ELR (cell line): ENCODE measurements at regions not wholly inside any gene's neighbourhood (a gene's known extent, or its start where the extent isn't known, plus 50 kb on each side); places are given as distances from the start of the nearest gene placed in this dataset.
A peak's percentile ranks its signal among the peaks of the same experiment; 100 is the strongest.
"Not testable (repeated sequence)": the region's sequence is repeated elsewhere in the genome, so short reads cannot be mapped to it uniquely, and the experiment has no call there.

Source experiments
- DNase-seq: peaks from one replicate; pipeline ENCODE4 v3.0.0-alpha.2; 2015; ENCODE audit warnings: low read depth

DNA sequence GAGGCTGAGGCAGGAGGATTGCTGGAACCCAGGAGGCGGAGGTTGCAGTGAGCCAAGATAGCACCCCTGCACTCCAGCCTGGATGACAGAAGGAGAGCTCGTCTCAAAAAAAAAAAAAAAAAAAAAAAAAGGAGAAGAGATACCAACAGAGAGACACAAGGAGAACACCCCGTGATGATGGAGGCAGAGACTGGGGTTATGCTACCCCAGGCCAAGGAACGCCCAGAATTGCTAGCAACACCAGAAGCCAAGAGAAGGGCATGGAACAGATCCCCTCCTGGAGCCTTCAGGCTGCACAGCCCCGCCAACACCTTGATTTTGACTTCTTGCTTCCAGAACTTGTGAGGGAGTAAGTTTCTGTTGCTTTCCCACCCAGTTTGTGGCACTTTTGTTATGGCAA lies 148.0 kb upstream of the FOXN3 start:
- DNase-seq: no peak

DNA sequence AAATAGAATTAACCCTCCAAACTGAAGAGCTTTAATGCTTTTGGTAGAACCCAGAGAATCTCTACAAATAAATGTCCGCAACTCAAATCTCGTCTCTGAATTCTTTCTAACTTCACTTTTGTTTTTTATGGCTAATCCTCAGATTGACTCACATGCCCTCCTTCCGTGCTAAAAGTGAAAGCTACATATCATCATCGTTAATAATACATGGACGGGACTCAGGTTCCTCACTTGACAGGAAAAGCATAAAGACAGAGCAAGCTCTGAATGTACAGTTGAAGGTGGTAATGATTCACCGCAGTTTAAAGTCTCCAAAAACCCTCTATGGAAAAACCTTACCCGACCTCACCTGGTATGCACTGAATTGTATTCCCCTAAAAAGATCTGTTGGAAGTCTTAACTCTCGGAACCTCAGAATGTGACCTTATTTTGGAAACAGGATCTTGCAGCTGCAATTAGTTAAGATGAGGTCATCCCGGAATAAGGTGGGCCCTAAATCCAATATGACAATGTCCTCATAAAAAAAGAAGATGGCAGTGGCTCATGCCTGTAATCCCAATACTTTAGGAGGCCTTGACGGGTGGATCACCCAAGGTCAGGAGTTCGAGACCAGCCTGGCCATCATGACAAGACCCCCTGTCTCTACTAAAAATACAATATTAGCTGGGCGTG lies 147.4 kb upstream of the FOXN3 start:
- DNase-seq: no peak

DNA sequence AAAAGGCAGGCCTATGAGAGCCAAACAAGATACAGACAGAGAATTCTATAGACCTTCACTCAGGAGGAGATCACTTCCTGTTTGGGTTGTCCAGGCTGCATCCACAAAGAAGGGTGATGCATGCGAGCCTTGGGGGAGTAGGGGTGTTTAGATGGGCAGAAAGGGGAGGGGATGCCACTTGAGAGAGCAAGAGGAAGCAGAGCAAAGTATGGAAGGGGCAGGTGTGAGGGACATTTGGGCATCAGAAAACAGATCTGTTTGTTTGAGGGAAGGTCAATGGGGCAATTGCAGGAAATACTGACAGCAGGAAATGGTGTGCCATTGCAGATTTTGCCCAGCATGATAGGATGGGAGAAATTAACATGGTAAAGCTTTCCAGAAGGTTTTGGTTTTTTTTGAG lies 146.4 kb upstream of the FOXN3 start:
- DNase-seq: no peak

DNA sequence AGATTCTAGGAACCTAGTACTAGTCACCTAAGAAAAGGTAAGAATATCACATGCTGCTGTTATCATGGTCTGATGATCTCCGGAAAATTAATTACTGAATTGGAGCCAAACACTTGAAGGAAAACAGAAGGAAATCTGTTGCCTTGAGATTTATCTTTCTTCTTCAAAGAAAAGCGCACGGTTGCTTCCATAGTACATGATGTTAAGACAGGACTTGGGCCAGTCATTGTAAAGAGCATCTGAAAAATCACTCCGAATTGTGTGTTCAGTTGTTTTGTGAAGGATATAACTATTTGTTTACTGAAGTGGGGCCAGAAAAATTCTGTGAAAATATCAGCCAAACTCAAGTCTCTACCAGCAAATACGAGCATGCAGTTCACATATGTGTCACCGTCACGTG lies 134.9 kb upstream of the FOXN3 start:
- DNase-seq: no peak

DNA sequence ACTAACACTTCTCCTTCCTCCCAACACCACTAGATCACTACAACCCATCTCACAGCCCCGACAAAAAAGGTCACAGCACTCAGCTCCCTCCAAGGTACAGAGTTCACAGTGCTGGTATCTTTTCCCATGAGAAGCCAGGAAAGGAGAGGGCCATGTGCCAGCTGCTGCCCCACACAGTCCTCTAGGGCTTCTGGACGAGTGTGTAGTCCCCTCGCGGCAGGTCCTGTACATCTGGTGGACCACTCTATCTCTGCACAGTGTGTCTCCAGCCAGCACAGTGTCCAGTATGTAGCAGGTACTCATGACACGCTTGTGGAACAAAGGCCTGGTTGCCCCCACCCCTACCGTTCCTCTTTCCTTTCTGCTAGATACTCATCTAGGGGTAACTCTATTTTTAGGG lies 134.4 kb upstream of the FOXN3 start:
- DNase-seq: no peak

DNA sequence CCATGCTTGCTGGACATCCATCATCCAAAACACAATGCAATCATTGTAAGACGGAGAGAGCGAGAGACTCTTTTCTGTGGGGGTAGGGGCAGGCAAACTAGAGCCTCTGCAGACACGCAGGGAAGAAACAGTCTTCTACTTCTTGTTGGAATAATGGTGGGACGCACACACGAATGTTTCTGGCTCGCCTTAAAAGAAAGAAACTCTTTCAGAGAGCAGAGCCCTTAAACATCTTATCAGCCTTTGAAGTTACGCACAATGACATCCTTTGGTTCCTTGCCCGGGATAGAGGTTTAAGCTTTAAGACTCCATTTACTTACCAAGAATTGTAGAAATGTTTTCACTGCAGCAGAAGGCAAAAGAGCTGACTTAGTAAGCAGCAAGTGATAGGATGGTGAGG lies 133.8 kb upstream of the FOXN3 start:
- DNase-seq: no peak

DNA sequence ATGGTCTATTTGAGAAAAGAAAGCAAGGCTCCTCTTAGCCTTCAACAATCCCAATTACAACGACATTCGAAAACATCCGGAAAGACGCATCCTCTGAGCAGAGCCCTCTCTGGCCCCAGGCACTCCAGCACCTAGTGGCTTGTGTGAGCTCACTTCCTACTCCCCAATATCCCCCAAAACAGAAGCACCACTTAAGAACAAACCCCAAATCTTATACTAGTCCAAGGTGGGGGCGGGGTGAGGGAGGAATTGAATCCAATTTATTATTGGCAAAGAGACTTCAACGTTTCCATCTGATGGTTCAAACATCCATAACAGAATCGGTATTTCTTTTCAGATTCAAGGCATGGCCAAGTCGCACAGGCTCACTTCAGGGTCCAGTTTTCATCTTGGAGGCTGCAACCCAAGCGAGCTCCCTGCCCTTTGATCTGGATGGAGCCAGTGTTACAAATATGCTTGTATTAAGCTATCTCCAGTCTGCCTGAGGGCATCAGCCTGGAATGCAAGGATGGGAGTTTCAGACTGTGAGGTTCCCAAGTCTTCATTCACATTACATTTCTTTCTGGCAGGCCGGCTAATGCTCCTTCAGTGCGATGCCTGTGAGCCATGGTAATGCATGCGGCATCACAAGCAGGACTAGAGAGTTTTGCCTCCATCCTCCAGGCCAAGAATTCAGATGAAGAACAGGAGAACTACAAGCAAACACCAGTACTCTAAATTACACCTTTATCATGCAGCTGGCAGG lies 132.5 kb upstream of the FOXN3 start:
- no peak for DNase-seq

DNA sequence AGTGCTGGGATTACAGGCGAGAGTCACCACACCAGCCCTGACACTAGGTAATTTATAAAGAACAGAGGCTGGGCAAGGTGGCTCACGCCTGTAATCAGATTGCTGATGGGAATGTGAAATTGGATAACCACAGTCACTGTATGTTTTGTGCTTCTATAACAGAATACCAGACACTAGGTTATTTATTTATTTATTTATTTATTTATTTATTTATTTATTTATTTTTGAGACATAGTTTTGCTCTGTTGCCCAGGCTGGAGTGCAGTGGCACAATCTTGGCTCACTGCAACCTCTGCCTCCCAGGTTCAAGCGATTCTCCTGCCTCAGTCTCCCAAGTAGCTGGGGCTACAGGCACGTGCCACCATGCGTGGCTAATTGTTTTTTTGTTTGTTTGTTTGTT lies 130.0 kb upstream of the FOXN3 start:
- not testable (repeated sequence) for DNase-seq

DNA sequence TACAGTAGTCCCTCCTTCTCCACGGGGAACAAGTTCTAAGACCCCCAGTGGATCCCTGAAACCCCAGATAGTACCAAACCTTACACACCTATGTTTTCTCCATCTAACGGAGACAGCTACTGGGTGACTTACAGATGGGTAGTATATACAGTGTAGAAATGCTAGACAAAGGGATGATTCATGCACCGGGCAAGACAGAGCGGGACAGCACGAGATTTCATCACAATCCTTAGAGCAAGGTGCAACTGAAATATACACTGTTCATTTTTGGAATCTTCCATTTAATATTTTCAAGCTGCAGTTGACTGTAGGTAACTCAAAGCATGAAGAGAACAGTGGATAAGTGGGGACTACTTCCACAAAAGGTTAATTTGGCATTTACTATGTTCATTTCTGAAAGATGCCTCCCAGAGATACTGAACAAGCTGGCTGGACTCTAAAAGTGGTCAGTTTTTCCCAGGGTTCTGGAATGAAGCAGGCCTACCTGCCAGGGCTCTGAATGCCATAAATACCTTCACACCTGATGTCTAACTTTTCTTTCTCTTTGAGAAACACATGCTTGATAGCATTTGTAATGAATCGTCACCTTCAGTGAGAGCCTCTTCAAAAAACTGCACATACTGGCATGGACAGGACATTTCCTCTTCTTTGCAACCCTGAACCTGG lies 127.7 kb upstream of the FOXN3 start:
- peak; percentile 36 for DNase-seq

DNA sequence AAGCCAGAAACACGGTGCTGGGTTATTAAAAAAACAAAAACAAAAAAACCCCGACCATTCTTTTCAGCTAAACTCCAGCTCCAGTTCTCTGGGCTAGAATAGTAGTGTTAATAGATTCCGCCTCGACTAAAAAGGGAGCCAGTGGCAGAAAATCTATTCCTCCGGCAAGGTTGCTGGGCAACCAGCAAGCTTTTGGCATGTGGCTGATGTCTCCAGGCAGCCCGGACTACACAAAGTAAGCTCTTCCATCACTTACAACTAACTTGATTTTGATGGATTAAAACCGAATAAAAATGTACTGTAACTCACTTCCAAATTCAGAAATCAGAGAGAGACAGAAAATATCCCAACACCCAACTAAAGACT lies 126.4 kb upstream of the FOXN3 start:
- DNase-seq: no peak

DNA sequence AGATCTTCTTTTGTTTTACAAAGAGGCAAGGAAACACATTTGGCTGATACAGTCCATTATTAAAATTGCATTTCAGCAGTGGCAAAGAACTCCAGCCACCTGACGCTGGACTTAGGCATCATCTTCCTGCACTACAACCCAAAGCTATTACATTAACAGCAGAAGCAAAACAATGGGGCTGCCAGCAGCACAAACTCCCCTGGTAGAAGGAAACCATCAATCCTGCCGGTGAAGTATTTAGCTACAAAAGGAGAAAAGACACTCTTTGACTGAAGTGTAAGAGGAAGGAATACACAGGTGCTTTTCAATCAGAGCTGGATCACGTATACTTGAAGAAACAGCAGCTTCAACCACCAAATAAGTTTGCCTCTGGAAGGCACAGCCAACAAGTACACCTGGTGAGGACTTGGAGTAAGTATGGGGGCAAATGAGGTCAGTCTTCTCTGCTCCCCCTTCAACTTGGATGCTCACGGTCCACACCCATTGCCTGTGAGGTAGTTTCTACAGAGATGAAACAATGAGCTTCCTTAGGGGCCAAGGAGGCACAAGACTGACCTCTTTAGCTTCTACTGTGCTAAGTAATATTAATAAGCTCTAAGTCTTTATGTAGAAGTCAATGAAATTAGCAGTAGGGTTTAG lies 125.9 kb upstream of the FOXN3 start:
- no peak for DNase-seq

DNA sequence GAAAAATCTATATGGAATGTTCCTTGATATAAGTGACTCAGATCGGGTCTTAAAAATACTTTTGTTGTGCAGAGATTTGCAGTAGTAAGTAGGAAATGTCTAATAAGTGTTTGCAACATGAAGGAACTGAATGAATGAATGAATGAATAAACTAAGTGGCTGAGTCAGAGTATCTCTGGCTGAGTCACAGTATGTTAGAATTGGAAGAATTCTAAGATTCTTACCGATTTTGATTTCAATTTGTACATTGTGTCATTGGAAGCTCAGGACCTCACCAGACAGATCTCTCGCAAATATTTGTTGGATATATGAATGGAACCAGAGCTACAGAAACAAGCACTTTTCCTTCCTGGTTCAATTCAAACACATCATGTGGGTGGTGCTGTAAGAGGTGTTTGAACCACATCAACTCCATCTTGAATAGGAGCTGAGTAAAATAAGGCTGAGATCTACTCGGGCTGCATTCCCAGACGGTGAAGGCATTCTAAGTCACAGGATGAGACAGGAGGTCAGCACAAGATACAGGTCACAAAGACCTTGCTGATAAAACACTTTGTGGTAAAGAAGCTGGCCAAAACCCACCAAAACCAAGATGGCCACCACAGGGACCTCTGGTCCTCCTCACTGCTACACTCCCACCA lies 123.9 kb upstream of the FOXN3 start:
- peak; percentile 84 for DNase-seq

DNA sequence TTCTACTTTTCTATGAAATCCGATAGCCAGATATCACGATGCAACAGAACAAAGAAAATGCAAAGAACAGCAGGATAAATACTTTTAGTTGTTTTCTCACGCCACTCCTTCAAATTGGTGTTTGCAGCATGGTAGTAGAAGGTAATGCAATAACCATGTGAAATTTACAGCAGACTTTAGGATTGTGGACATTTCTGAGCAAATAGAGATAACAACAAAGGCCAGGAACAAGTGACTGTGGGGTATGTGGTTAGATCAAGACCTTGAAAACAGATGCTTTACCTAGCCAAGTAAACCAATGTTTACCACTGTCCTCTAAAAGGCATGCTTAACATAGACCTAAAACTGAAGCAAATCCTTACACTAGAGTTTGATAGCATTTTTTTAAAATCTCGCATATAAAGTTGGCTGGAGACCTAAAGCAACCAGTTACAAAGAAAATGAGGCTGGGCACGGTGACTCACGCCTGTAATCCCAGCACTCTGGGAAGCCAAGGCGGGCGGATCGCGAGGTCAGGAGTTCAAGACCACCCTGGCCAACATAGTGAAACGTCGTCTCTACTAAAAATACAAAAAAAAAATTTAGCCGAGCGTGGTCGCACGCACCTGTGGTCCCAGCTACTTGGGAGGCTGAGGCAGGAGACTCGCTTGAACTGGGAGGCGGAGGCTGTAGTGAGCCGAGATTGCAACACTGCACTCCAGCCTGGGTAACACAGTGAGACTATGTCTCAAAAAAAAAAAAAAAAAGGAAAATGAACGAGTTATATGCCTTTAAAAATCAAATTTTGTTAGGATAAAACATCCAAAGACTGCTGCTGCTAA lies 123.2 kb upstream of the FOXN3 start:
- DNase-seq: peak; percentile 29

DNA sequence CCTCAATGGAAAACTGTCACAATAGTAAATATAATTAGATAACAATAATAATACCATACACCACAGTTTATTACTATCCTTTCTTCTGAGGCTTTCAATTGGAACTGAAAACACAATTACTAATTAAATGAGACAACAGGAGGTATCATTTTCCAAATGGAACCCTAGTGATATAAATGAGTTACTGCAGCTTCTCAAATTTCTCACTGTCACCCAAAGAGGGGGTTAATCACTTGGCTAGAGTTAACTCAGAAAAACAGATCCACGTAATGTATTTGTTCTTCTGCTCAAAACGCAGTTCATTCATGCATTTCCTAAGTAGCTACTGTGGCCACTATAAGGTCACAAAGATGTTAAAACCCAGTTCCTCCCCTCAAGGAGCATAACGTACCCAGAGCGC lies 120.9 kb upstream of the FOXN3 start:
- no peak for DNase-seq

DNA sequence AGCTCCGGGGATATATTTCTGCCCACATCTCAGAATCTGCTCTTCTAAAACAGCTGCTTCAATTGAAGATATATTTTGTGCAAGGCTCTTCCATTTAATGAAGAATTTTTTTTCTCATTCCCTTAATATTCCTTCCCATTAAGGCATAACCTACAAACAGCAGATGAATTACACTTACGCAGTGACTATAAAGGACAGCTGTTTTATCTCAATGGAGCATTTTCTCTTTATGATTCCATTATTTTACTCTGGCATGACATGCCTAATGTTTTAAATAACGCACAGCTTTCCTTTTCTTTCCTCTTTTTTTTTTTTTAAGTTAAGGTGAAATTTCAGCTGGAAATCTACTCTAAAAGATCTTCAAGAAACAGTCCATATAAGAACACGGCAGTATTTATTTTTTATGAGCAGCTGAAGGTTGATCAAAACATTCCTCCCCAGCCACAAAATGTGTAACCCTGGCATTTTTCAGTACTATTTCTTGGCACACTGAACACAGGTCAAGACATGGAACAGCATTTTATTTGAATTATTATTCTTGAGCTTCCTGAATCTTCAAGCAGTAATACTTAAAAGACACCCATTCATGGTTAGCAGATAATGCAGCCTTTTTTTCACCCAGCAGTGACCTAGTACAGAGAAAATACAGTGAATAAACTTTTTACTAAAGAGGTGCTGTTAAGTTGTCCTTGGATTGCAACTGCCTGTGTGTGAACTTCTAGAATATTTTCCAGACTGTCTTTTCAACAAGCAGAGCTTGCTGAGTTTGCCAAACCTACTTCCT lies 118.1 kb upstream of the FOXN3 start:
- DNase-seq: no peak

DNA sequence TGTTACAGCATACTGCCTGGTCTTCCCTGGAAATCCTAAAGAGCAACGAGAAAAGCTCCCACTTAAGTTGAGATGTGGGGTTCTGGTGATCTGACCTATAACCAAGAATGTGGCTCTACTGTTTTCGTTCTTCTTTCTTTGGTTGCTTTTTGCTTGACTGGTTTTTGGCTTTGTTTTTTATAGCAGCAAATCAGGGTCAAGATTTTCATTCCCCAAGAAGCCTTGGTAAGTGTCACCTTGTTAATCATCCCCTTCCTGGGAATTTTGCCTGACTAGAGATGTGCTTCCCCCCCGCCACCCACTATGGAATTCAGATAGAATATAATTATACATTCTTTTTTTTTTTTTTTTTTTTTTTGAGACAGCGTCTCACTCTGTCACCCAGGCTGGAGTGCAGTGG lies 116.7 kb upstream of the FOXN3 start:
- DNase-seq: no peak

DNA sequence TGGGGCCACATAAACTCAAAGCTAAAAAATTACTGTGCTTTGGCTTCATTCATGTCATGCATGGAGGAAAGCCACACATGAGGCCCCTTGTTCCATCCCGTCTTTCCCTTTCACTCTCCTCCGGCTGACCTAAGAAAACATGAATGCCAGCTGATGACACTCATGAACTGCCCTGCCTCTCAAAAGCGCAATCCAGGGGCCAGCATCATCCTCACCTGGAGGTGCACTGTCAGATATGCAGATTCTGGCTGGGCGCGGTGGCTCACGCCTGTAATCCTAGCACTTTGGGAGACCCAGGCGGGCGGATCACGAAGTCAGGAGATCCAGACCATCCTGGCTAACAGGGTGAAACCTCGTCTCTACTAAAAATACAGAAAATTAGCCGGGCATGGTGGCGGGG lies 116.1 kb upstream of the FOXN3 start:
- DNase-seq: no peak

DNA sequence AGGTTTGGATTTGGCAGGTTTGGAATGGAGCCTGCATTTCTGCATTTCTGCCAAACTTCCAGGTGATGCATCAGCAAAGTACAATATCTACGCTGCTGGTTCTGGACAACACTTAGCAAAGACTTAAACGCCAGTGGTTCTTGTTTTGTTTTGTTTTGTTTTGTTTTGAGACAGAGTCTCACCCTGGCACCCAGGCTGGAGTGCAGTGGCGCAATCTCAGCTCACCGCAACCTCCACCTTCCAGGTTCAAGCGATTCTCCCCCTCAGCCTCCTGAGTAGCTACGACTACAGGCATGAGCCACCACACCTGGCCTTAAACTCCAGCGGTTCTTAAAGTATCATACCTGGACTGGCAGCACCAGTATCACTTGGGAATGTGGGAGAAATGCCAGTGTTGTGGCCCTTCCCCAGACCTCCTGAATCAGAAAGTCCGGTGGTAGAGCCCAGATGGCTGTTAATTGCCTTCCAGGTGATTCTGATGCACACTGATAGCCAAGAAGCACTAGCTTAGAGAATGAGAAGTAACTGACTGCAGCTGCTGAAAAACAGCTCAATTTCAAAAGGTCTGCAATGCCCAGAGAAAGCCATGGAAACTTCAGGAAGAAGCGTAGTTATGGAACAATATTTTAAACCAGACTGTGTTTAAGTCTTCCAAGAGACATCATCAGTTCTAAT lies 114.8 kb upstream of the FOXN3 start:
- DNase-seq: no peak

DNA sequence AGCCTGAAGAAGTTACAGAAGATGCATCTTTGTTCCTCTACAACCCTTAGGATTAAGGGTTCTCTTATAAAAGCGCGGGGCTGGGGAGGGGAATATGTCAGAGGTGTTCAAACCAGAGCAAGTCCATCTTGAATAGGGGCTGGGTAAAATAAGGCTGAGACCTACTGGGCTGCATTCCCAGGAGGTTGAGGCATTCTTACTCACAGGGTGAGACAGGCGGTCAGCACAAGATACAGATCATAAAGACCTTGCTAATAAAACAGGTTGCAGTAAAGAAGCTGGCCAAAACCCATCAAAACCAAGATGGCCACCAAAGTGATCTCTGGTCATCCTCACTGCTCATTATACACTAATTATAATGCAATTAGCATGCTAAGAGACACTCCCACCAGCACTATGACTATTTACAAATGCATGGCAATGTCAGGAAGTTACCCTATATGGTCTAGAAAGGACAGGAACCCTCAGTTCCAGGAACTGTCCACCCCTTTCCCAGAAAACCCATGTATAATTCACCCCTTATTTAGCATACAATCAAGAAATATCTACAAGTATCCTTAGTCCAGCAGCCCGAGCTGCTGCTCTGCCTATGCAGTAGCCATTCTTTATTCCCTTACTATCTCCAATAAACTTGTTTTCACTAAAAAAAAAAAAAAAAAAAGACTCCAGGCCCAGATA lies 108.1 kb upstream of the FOXN3 start:
- no peak for DNase-seq

DNA sequence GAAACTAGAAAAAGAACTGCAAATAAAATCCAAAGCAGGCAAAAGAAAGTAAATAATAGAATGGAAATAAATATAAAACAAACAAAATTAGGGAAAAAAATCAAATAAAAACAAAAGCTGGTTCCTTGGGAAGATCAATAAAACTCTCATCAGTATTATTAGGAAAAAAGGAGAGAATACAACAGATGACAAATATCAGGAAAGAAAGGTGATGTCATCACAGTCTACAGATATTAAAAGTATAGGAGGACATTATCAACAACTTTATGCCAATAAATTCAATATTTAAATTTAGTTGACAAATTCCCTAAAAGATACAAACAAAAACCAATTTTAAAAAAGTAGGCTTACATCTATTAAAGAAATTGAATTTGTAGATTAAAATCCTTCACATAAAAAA lies 107.4 kb upstream of the FOXN3 start:
- no peak for DNase-seq
